Hepatocyte (in vitro differentiated cells): ENCODE measurements at regions not wholly inside any gene's neighbourhood (a gene's known extent, or its start where the extent isn't known, plus 50 kb on each side); places are given as distances from the start of the nearest gene placed in this dataset.
"Not testable (repeated sequence)": the region's sequence is repeated elsewhere in the genome, so short reads cannot be mapped to it uniquely, and the experiment has no call there.

Source experiments
- DNase-seq: peaks from one replicate; pipeline ENCODE4 v3.0.0-alpha.2; 2016; ENCODE audit warnings: low spot score
- H2AFZ ChIP-seq: fragments of 200-600 bp; sonication (generic); 2 replicates; pipeline ENCODE4 v1.6.0; 2016; ENCODE audit warnings: antibody characterized with exemption, mild to moderate bottlenecking
- H3K27ac ChIP-seq: fragments of 200-600 bp; sonication (generic); 2 replicates; pipeline ENCODE4 v1.5.1; 2016; ENCODE audit warnings: mild to moderate bottlenecking
- H3K27me3 ChIP-seq: fragments of 200-600 bp; sonication (generic); 2 replicates; pipeline ENCODE4 v1.6.1; 2016
- H3K36me3 ChIP-seq: fragments of 200-600 bp; sonication (generic); replicated peaks from 2 replicates; pipeline ENCODE4 v1.5.1; 2016; ENCODE audit warnings: low read depth; ENCODE audit not compliant: insufficient read depth
- H3K4me1 ChIP-seq: fragments of 200-600 bp; sonication (generic); 2 replicates; pipeline ENCODE4 v1.5.1; 2016; ENCODE audit warnings: mild to moderate bottlenecking, moderate library complexity; ENCODE audit not compliant: insufficient read depth
- H3K4me2 ChIP-seq: fragments of 200-600 bp; sonication (generic); 2 replicates; pipeline ENCODE4 v1.6.0; 2016
- H3K4me3 ChIP-seq: fragments of 200-600 bp; sonication (generic); 2 replicates; pipeline ENCODE4 v1.5.1; 2016; ENCODE audit warnings: mild to moderate bottlenecking
- H3K79me2 ChIP-seq: fragments of 200-600 bp; sonication (generic); 2 replicates; pipeline ENCODE4 v1.6.0; 2017; ENCODE audit warnings: mild to moderate bottlenecking
- H3K9me2 ChIP-seq: fragments of 200-600 bp; sonication (generic); replicated peaks from 2 replicates; pipeline ENCODE4 v1.6.0; 2017; ENCODE audit warnings: mild to moderate bottlenecking; ENCODE audit not compliant: insufficient read depth
- H3K9me3 ChIP-seq: fragments of 200-600 bp; sonication (generic); 2 replicates; pipeline ENCODE4 v1.5.1; 2016; ENCODE audit warnings: low read depth, mild to moderate bottlenecking
- H4K20me1 ChIP-seq: fragments of 200-600 bp; sonication (generic); 2 replicates; pipeline ENCODE4 v1.6.0; 2016; ENCODE audit warnings: mild to moderate bottlenecking; ENCODE audit not compliant: insufficient read depth, poor library complexity, severe bottlenecking
- CTCF ChIP-seq: fragments of 200-600 bp; sonication (generic); IDR thresholded peaks from 2 replicates; pipeline ENCODE4 v1.5.1; 2016; ENCODE audit warnings: antibody characterized with exemption, mild to moderate bottlenecking; ENCODE audit not compliant: poor library complexity
- EZH2 ChIP-seq: fragments of 200-600 bp; sonication (generic); IDR thresholded peaks from 2 replicates; pipeline ENCODE4 v1.6.1; 2016; ENCODE audit warnings: antibody characterized with exemption, mild to moderate bottlenecking, borderline replicate concordance
- EZH2phosphoT487 ChIP-seq: fragments of 200-600 bp; sonication (generic); IDR thresholded peaks from one replicate; pipeline ENCODE4 v1.6.1; 2018; ENCODE audit warnings: antibody characterized with exemption, mild to moderate bottlenecking, low read depth, moderate library complexity; ENCODE audit not compliant: unreplicated experiment, severe bottlenecking
- WGBS: methylation state at CpG from one replicate; pipeline ENCODE4 v1.1.6; 2016; ENCODE audit warnings: low lambda C conversion rate; ENCODE audit errors: missing lambda C conversion rate; 5-methylcytosine and 5-hydroxymethylcytosine counted together

- DNase-seq: no peak
- H2AFZ ChIP-seq: no peak overlapping the region
- H4K20me1 ChIP-seq: no peaks in the 10 kb centered on the region
- no peaks in the 10 kb centered on the region for H3K79me2 ChIP-seq
- 88% methylated on average over 3 of the region's 3 CpGs for WGBS
- no peaks in the 10 kb centered on the region for H3K9me3 ChIP-seq
- TF ChIP-seq CTCF (no peak), EZH2 (no peak), EZH2phosphoT487 (no peak)
- H3K27me3 ChIP-seq: no peaks in the 10 kb centered on the region
- H3K36me3 ChIP-seq: no peaks in the 10 kb centered on the region
- no peaks in the 10 kb centered on the region for H3K4me1 ChIP-seq
- H3K4me3 ChIP-seq: no peak overlapping the region
- H3K27ac ChIP-seq: no peak overlapping the region
- H3K4me2 ChIP-seq: no peak overlapping the region
- H3K9me2 ChIP-seq: no peaks in the 10 kb centered on the region
Measured at GRCh38 chr13:22939157-22939556, 241.6 kb upstream of the SGCG start.

- TF ChIP-seq CTCF (no peak), EZH2phosphoT487 (no peak)
- Histone ChIP-seq H3K36me3 (no peaks in the 10 kb centered on the region), H4K20me1 (no peaks in the 10 kb centered on the region), H2AFZ (no peak overlapping the region), H3K9me2 (no peaks in the 10 kb centered on the region), H3K27ac (no peak overlapping the region), H3K79me2 (no peaks in the 10 kb centered on the region), H3K4me2 (no peak overlapping the region), H3K9me3 (no peaks in the 10 kb centered on the region), H3K27me3 (no peaks in the 10 kb centered on the region), H3K4me1 (no peaks in the 10 kb centered on the region), H3K4me3 (no peak overlapping the region)
- no peak for DNase-seq
- WGBS: 95% methylated on average over 10 of the region's 11 CpGs
Measured at GRCh38 chr13:22940090-22940710, 240.6 kb upstream of the SGCG start.

GRCh38 chr13:22940736-22941135, 240.0 kb upstream of the SGCG start:
- 76% methylated on average over 13 of the region's 14 CpGs for WGBS
- Histone ChIP-seq H3K36me3 (no peaks in the 10 kb centered on the region), H3K27ac (no peak overlapping the region), H2AFZ (no peak overlapping the region), H3K79me2 (no peaks in the 10 kb centered on the region), H4K20me1 (no peaks in the 10 kb centered on the region), H3K4me3 (no peak overlapping the region), H3K9me2 (no peaks in the 10 kb centered on the region), H3K27me3 (no peaks in the 10 kb centered on the region), H3K4me1 (no peaks in the 10 kb centered on the region), H3K9me3 (no peaks in the 10 kb centered on the region), H3K4me2 (no peak overlapping the region)
- DNase-seq: no peak
- TF ChIP-seq EZH2phosphoT487: no peak
- TF ChIP-seq EZH2: no peak
- TF ChIP-seq CTCF: no peak

GRCh38 chr13:22941495-22941894, 239.3 kb upstream of the SGCG start:
- H3K9me3 ChIP-seq, DNase-seq, H3K9me2 ChIP-seq, H3K4me2 ChIP-seq, H3K4me1 ChIP-seq, H3K27me3 ChIP-seq, H3K79me2 ChIP-seq, H2AFZ ChIP-seq, H3K36me3 ChIP-seq, H3K27ac ChIP-seq, H3K4me3 ChIP-seq, H4K20me1 ChIP-seq: not testable (repeated sequence)
- 87% methylated on average over 7 of the region's 8 CpGs for WGBS

GRCh38 chr13:22942831-22943230, 237.9 kb upstream of the SGCG start:
- not testable (repeated sequence) for H3K27me3 ChIP-seq, DNase-seq, H3K79me2 ChIP-seq, H3K4me2 ChIP-seq, H3K9me3 ChIP-seq, H3K4me1 ChIP-seq, H3K4me3 ChIP-seq, H3K9me2 ChIP-seq, H2AFZ ChIP-seq, H3K36me3 ChIP-seq, H3K27ac ChIP-seq, H4K20me1 ChIP-seq
- 90% methylated on average over 14 of the region's 14 CpGs for WGBS
